Chondrocyte (in vitro differentiated cells): ENCODE measurements at regions not wholly inside any gene's neighbourhood (a gene's known extent, or its start where the extent isn't known, plus 50 kb on each side); places are given as distances from the start of the nearest gene placed in this dataset.
"Not testable (repeated sequence)": the region's sequence is repeated elsewhere in the genome, so short reads cannot be mapped to it uniquely, and the experiment has no call there.

Experiments
- DNase-seq: peaks from one replicate; pipeline ENCODE4 v3.0.0; 2021; ENCODE audit warnings: mixed read lengths, low spot score
- H3K27ac Mint-ChIP-seq: one replicate; pipeline ENCODE4 v1.8.0; 2021; ENCODE audit warnings: mild to moderate bottlenecking, moderate library complexity, mixed read lengths; ENCODE audit not compliant: unreplicated experiment
- H3K27me3 Mint-ChIP-seq: 2 replicates; pipeline ENCODE4 v1.8.0; 2021; ENCODE audit warnings: low read depth, mixed read lengths
- H3K36me3 Mint-ChIP-seq: 2 replicates; pipeline ENCODE4 v1.8.0; 2021; ENCODE audit warnings: low read depth, mixed read lengths
- H3K4me1 Mint-ChIP-seq: 2 replicates; pipeline ENCODE4 v1.8.0; 2021; ENCODE audit warnings: low read depth, mild to moderate bottlenecking, mixed read lengths
- H3K4me3 Mint-ChIP-seq: one replicate; pipeline ENCODE4 v1.8.0; 2021; ENCODE audit warnings: mild to moderate bottlenecking, moderate library complexity, mixed read lengths; ENCODE audit not compliant: unreplicated experiment
- H3K9me3 Mint-ChIP-seq: 2 replicates; pipeline ENCODE4 v1.8.0; 2021; ENCODE audit warnings: low read depth, mixed read lengths
- TF ChIP-seq, protein P1 (sequence below): fragments of 200-600 bp; sonication (generic); IDR thresholded peaks from 2 replicates; pipeline ENCODE4 v1.5.0; 2021; ENCODE audit warnings: antibody characterized with exemption, mild to moderate bottlenecking, moderate library complexity

DNA sequence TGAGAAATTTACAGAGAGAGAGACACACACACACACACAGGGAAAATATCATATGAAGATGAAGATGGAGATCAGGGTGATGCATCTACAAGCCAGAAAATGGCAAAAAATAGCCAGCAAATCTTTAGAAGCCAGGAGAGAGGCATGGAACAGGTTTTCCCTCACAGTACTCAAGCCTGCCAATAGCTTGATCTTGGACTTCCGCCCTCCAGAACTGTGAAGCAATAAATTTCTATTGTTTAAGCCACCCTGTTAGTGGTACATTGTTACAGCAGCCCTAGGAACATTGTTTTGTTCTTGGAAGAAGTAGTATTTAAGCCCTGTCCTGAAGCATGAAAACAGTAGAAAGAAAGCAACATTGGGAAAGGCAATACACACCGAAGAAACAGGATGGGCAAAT, 292.0 kb upstream of the LRP1B start:
- Mint-ChIP-seq H3K4me1 (peaks cover 5% of the 10 kb centered on the region), H3K36me3 (no peaks in the 10 kb centered on the region), H3K4me3 (no peak overlapping the region), H3K27ac (no peak overlapping the region), H3K9me3 (no peaks in the 10 kb centered on the region), H3K27me3 (no peaks in the 10 kb centered on the region)
- no peak for DNase-seq
- TF ChIP-seq, protein P1, sequence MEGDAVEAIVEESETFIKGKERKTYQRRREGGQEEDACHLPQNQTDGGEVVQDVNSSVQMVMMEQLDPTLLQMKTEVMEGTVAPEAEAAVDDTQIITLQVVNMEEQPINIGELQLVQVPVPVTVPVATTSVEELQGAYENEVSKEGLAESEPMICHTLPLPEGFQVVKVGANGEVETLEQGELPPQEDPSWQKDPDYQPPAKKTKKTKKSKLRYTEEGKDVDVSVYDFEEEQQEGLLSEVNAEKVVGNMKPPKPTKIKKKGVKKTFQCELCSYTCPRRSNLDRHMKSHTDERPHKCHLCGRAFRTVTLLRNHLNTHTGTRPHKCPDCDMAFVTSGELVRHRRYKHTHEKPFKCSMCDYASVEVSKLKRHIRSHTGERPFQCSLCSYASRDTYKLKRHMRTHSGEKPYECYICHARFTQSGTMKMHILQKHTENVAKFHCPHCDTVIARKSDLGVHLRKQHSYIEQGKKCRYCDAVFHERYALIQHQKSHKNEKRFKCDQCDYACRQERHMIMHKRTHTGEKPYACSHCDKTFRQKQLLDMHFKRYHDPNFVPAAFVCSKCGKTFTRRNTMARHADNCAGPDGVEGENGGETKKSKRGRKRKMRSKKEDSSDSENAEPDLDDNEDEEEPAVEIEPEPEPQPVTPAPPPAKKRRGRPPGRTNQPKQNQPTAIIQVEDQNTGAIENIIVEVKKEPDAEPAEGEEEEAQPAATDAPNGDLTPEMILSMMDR, result no peak

- peaks cover 5% of the 10 kb centered on the region for H3K4me1 Mint-ChIP-seq
- H3K36me3 Mint-ChIP-seq, result no peaks in the 10 kb centered on the region
- no peak overlapping the region for H3K4me3 Mint-ChIP-seq
- H3K27ac Mint-ChIP-seq, result no peak overlapping the region
- no peaks in the 10 kb centered on the region for H3K27me3 Mint-ChIP-seq
- DNase-seq, result no peak
- H3K9me3 Mint-ChIP-seq, result no peaks in the 10 kb centered on the region
- TF ChIP-seq, protein P1, result no peak
Observed at GRCh38 chr2:142422041-142422440, 291.2 kb upstream of the LRP1B start.

DNA sequence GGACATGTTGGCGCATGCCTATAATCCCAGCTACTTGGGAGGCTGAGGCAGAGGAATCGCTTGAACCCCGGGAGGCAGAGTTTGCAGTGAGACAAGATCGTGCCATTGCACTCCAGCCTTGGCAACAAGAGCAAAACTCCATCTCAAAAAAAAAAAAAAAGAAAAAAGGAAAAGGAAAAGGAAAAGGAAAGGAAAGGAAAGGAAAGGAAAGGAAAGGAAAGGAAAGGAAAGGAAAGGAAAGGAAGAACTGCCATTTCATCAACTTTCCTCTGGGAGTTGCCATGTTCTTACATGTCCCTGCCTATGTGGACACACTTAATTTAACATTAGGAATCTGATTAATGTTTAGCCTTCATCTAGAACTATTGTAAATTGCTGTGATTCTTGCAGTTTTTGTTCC, 287.9 kb upstream of the LRP1B start:
- not testable (repeated sequence) for H3K9me3 Mint-ChIP-seq, H3K27ac Mint-ChIP-seq, DNase-seq, H3K36me3 Mint-ChIP-seq, H3K4me1 Mint-ChIP-seq, H3K27me3 Mint-ChIP-seq, H3K4me3 Mint-ChIP-seq

DNA sequence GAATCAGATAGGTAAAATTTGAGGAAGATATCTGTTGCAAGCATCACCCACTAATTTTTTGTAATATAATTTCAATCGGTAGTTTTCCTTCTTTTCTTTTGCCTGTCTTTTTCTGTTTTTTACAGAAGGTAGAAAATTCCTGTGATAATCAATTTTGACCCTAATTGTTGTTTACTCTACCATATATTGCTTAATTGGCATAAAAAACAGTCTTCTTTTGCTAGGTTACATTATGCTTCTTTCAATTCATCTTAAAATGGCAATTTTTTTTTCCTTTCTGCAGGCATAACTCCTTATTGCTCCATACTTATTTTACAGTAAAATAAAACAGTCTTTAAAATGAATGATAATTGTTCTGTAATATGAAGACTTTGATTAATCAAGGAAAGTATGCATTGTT, 286.2 kb upstream of the LRP1B start:
- Mint-ChIP-seq H3K4me3 (no peak overlapping the region), H3K4me1 (no peaks in the 10 kb centered on the region), H3K27me3 (no peaks in the 10 kb centered on the region), H3K27ac (no peak overlapping the region), H3K36me3 (no peaks in the 10 kb centered on the region), H3K9me3 (no peaks in the 10 kb centered on the region)
- DNase-seq, result no peak
- TF ChIP-seq, protein P1, result no peak

DNA sequence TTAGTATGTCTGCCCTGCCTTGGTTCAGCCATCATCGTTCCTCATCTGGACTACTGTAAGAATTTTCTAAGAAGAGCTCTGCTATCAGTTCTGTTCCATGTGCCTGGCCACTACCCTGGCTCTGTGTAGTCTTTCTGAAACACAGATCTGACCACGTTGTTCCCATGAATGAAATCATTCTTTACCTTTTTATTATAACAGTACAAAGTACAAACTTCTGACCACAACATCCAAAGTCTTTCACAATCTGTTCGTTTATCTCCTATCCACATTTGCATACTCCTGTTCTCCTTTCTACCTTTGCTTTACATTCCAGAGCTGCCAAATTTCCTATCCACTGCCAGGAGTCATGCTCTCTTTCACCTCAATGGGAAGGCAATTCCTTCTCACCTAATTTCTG, 284.6 kb upstream of the LRP1B start:
- Mint-ChIP-seq H3K4me1 (no peaks in the 10 kb centered on the region), H3K27me3 (no peaks in the 10 kb centered on the region), H3K27ac (no peak overlapping the region), H3K9me3 (no peaks in the 10 kb centered on the region), H3K4me3 (no peak overlapping the region), H3K36me3 (no peaks in the 10 kb centered on the region)
- DNase-seq, result no peak
- TF ChIP-seq, protein P1, result no peak

GRCh38 chr2:142398212-142398611, 267.4 kb upstream of the LRP1B start:
- Mint-ChIP-seq H3K27me3 (no peaks in the 10 kb centered on the region), H3K9me3 (peaks cover 34% of the 10 kb centered on the region), H3K36me3 (peaks cover 6% of the 10 kb centered on the region), H3K4me1 (no peaks in the 10 kb centered on the region), H3K27ac (no peak overlapping the region), H3K4me3 (no peak overlapping the region)
- TF ChIP-seq, protein P1, result no peak
- no peak for DNase-seq
